ENCODE measurements at regions not wholly inside any gene's neighbourhood (a gene's known extent, or its start where the extent isn't known, plus 50 kb on each side); places are given as distances from the start of the nearest gene placed in this dataset.
A peak's percentile ranks its signal among the peaks of the same experiment; 100 is the strongest.

GRCh38 chr3:177601152-177601551, 403.9 kb upstream of the TBL1XR1 start:
- no peaks in the 10 kb centered on the region for H3K27me3 ChIP-seq (replicated peaks; ENCODE audit: insufficient read depth, low read length)
- H3K79me2 ChIP-seq (ENCODE audit: low read length), result no peaks in the 10 kb centered on the region
- peaks cover 16% of the 10 kb centered on the region for H3F3A ChIP-seq (ENCODE audit: insufficient read depth, low read length)
- no peak for DNase-seq
- H4K20me1 ChIP-seq (ENCODE audit: insufficient read depth, low read length), result no peaks in the 10 kb centered on the region
- H3K9me3 ChIP-seq (replicated peaks; ENCODE audit: insufficient read depth, low read length), result no peaks in the 10 kb centered on the region
- no peaks in the 10 kb centered on the region for H3K9me2 ChIP-seq (replicated peaks; ENCODE audit: insufficient read depth, low read length)
- H2AFZ ChIP-seq (ENCODE audit: low read length), result no peak overlapping the region
- H3K4me3 ChIP-seq (ENCODE audit: low read length), result no peak overlapping the region
- TF ChIP-seq EZH2phosphoT487 (IDR thresholded peaks at IDR 0.05; ENCODE audit: low read length) (no peak), EZH2 (optimal IDR thresholded peaks at IDR 0.05; ENCODE audit: low read depth, low read length) (no peak)
- no peaks in the 10 kb centered on the region for H3K36me3 ChIP-seq (replicated peaks; ENCODE audit: insufficient read depth, low read length)
- peaks cover 40% of the 10 kb centered on the region for H3K4me1 ChIP-seq (ENCODE audit: low read length)
- no peak overlapping the region for H3K27ac ChIP-seq (ENCODE audit: low read length)
- H3K4me2 ChIP-seq (ENCODE audit: low read depth, low read length), result no peak overlapping the region
- H3K9ac ChIP-seq (ENCODE audit: low read length), result no peak overlapping the region

GRCh38 chr3:177602601-177603147, 405.4 kb upstream of the TBL1XR1 start:
- no peaks in the 10 kb centered on the region for H3K9me2 ChIP-seq (replicated peaks; ENCODE audit: insufficient read depth, low read length)
- no peaks in the 10 kb centered on the region for H3K36me3 ChIP-seq (replicated peaks; ENCODE audit: insufficient read depth, low read length)
- no peaks in the 10 kb centered on the region for H3K27me3 ChIP-seq (replicated peaks; ENCODE audit: insufficient read depth, low read length)
- no peak for DNase-seq
- peaks cover 16% of the 10 kb centered on the region for H3F3A ChIP-seq (ENCODE audit: insufficient read depth, low read length)
- H4K20me1 ChIP-seq (ENCODE audit: insufficient read depth, low read length), result no peaks in the 10 kb centered on the region
- peak overlapping the region; percentile 10 for H3K4me2 ChIP-seq (ENCODE audit: low read depth, low read length)
- H3K4me1 ChIP-seq (ENCODE audit: low read length), result peaks cover 32% of the 10 kb centered on the region
- no peaks in the 10 kb centered on the region for H3K79me2 ChIP-seq (ENCODE audit: low read length)
- TF ChIP-seq CTCF (IDR thresholded peaks at IDR 0.05; ENCODE audit: low read length) (no peak), EZH2 (optimal IDR thresholded peaks at IDR 0.05; ENCODE audit: low read depth, low read length) (no peak), EZH2phosphoT487 (IDR thresholded peaks at IDR 0.05; ENCODE audit: low read length) (no peak)
- no peak overlapping the region for H3K4me3 ChIP-seq (ENCODE audit: low read length)
- no peak overlapping the region for H3K9ac ChIP-seq (ENCODE audit: low read length)
- no peaks in the 10 kb centered on the region for H3K9me3 ChIP-seq (replicated peaks; ENCODE audit: insufficient read depth, low read length)
- H3K27ac ChIP-seq (ENCODE audit: low read length), result no peak overlapping the region; the same call in 1 of the 2 replicates
- H2AFZ ChIP-seq (ENCODE audit: low read length), result no peak overlapping the region

GRCh38 chr3:177603148-177603603, 405.9 kb upstream of the TBL1XR1 start:
- H3K9me3 ChIP-seq (replicated peaks; ENCODE audit: insufficient read depth, low read length), result no peaks in the 10 kb centered on the region
- no peak overlapping the region for H2AFZ ChIP-seq (ENCODE audit: low read length)
- DNase-seq, result peak; percentile 90
- no peaks in the 10 kb centered on the region for H3K27me3 ChIP-seq (replicated peaks; ENCODE audit: insufficient read depth, low read length)
- no peaks in the 10 kb centered on the region for H4K20me1 ChIP-seq (ENCODE audit: insufficient read depth, low read length)
- H3K4me3 ChIP-seq (ENCODE audit: low read length), result no peak overlapping the region
- H3F3A ChIP-seq (ENCODE audit: insufficient read depth, low read length), result peaks cover 16% of the 10 kb centered on the region
- peaks cover 27% of the 10 kb centered on the region for H3K4me1 ChIP-seq (ENCODE audit: low read length)
- H3K36me3 ChIP-seq (replicated peaks; ENCODE audit: insufficient read depth, low read length), result no peaks in the 10 kb centered on the region
- no peak overlapping the region; the same call in 1 of the 2 replicates for H3K27ac ChIP-seq (ENCODE audit: low read length)
- peak overlapping the region; percentile 10 for H3K4me2 ChIP-seq (ENCODE audit: low read depth, low read length)
- TF ChIP-seq EZH2 (optimal IDR thresholded peaks at IDR 0.05; ENCODE audit: low read depth, low read length) (no peak), EZH2phosphoT487 (IDR thresholded peaks at IDR 0.05; ENCODE audit: low read length) (no peak), CTCF (IDR thresholded peaks at IDR 0.05; ENCODE audit: low read length) (no peak)
- H3K9ac ChIP-seq (ENCODE audit: low read length), result no peak overlapping the region
- no peaks in the 10 kb centered on the region for H3K9me2 ChIP-seq (replicated peaks; ENCODE audit: insufficient read depth, low read length)
- H3K79me2 ChIP-seq (ENCODE audit: low read length), result no peaks in the 10 kb centered on the region

- Histone ChIP-seq H3K9me3 (replicated peaks; ENCODE audit: insufficient read depth, low read length) (no peaks in the 10 kb centered on the region), H3K4me3 (ENCODE audit: low read length) (no peak overlapping the region), H3K27ac (ENCODE audit: low read length) (no peak overlapping the region), H3F3A (ENCODE audit: insufficient read depth, low read length) (peaks cover 16% of the 10 kb centered on the region), H3K4me2 (ENCODE audit: low read depth, low read length) (no peak overlapping the region), H4K20me1 (ENCODE audit: insufficient read depth, low read length) (no peaks in the 10 kb centered on the region), H3K27me3 (replicated peaks; ENCODE audit: insufficient read depth, low read length) (no peaks in the 10 kb centered on the region), H2AFZ (ENCODE audit: low read length) (no peak overlapping the region), H3K9me2 (replicated peaks; ENCODE audit: insufficient read depth, low read length) (no peaks in the 10 kb centered on the region), H3K79me2 (ENCODE audit: low read length) (no peaks in the 10 kb centered on the region), H3K4me1 (ENCODE audit: low read length) (peaks cover 25% of the 10 kb centered on the region), H3K36me3 (replicated peaks; ENCODE audit: insufficient read depth, low read length) (no peaks in the 10 kb centered on the region), H3K9ac (ENCODE audit: low read length) (no peak overlapping the region)
- no peak for DNase-seq
- no peak for TF ChIP-seq EZH2phosphoT487 (IDR thresholded peaks at IDR 0.05; ENCODE audit: low read length)
- no peak for TF ChIP-seq CTCF (IDR thresholded peaks at IDR 0.05; ENCODE audit: low read length)
- TF ChIP-seq EZH2 (optimal IDR thresholded peaks at IDR 0.05; ENCODE audit: low read depth, low read length), result no peak
Measured at GRCh38 chr3:177604181-177604580, 406.9 kb upstream of the TBL1XR1 start.

Measured in MM.1S (cell line).